HUDEP-2 (cell line): ENCODE measurements at regions not wholly inside any gene's neighbourhood (a gene's known extent, or its start where the extent isn't known, plus 50 kb on each side); places are given as distances from the start of the nearest gene placed in this dataset.

ENCODE experiments used
- DNase-seq, 76 experiments: peaks; one replicate each; lab custom pipeline; 2025; ENCODE audit not compliant: unreplicated experiment in 76 of 76; lab: John Stamatoyannopoulos, UW

DNA sequence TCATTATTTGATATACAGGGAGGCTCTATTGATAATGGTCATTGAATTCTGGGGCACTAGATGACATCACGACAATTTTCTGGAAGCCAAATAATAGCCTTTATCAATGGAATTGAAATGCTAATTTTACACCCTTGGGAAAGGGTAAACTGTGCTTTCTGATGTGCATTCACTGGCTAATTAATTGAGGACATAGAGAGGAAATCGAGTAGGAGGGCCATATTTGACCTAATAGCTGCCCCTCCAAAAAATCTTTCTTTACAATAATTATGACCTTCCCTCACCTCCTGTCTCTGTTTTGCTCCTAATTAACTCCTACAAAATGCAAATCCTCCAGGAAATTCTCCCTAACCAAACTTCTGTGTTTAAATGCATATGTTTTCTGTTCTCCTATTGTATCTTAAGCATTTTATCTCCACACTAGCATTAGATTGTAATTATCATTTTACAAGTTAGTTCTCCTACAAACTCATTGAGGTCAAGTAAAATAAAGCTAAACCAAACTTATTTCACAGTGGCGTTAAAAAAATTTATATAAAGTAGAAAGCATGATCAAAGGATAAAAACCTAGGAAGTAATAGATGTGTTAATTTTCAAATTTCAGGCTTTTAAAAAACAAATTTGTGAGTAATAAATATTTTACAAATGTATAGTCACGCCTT, 1414.0 kb upstream of the AGA start:
- no peak for DNase-seq

DNA sequence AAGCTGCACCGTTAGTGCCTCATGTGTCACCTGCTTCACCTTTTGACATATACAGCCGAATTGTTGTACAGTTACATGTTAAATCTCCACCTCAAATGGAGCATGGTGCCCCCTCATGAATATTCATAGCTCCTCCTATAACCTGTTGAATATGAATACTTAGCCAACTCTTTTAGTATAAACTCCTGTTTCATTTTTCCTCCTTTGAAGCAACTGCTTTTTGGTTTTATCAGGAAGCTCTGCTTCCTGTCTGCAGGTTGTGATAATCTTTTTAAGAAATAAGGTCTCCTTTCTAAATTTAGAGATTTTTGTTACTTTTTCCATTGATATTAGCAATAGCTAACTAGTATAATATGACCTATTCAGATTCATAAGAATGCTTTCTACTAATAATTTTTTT, 1429.2 kb upstream of the AGA start:
- no peak for DNase-seq

DNA sequence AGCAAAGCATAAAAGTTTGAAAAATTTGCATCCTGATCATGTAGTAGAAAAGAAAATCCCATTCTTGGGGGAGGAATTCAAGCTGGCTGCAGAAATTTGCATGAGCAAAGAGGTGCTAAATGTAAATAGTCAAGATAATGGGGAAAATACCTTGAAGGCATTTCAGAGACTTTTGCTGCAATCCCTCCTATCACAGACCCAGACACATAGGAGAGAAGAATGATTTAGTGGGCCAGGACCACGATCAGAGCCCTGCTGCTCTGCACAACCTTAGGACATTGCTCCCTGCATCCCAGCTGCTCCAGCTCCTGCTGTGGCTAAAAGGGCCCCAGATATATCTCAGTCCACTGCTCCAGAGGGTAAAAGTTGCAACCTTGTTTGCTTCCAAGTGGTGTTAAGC, 1439.7 kb upstream of the AGA start:
- no peak for DNase-seq

- no peak for DNase-seq
These were observed 1451.9 kb upstream of the AGA start for GRCh38 chr4:178894126-178894525.

GRCh38 chr4:178899084-178899483, 1456.8 kb upstream of the AGA start:
- no peak for DNase-seq

- DNase-seq = no peak
These were observed 1475.5 kb upstream of the AGA start for GRCh38 chr4:178917756-178918155.

- DNase-seq = no peak
These were observed 1494.9 kb upstream of the AGA start for GRCh38 chr4:178937130-178937529.

DNA sequence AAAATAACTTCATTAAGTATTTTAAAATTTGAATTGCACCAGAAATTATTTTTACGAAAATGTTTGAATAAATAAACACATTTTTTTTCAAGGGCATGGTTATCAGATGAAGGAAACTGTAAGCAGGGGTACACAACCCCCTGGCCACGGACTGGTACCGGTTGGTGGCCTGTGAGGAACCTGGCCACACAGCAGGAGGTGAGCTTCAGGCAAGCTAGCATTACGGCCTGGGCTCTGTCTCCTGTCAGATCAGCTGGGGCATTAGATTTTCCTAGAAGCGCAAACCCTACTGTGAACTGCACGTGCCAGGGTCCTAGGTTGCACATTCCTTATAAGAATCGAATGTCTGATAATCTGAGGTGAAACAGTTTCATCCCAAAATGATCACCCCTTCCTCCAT, 1499.7 kb upstream of the AGA start:
- no peak for DNase-seq

GRCh38 chr4:178953447-178954120, 1511.3 kb upstream of the AGA start:
- no peak for DNase-seq

DNA sequence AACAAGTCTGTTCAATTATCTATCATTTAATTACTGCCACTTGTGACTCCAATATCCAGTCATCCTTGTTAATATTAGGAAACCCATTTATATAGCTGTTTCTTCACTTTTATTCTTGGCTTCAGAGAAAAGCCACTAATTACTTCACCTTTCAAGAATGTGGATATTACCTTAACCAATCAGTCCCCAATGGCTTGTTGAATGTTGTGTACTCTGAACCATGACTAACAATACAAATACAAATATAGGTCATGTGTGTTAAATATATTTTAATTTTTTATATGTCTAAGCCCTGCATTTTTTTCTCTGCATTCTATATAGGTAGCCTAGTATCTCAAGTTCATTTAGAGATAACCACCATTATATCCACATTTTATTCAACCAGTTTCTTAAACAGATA, 1513.4 kb upstream of the AGA start:
- no peak for DNase-seq

DNA sequence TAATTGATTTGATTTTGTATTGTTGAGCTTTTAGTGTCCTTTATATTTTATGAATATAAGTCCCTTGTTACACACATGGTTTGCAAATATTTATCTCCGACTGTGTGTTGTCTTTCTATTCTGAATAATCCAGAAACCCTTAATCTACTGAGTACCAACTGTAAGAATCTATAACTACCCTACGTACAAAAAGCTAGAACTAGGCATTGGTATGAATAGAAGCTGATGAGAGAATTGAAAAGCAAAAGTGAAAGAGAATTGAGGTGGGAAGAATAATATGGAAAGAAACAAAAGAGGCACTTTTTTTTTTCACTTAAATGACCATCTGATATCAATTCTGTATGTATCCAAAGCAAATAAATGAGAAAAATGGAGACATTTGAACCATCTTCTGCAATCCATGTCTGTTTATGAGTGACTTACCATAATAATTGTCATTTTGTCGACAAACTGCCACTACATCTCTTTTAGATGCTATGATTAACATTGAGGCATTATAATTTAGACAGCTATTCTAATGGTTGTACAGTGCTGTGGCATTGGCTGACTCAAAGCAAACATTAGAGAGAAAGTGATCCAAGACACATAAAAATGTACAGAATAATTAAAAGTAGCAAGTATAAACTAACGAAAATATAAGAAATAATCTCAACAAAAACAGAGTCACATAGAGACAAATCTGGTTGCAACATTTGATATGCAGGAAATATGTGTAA, 1516.6 kb upstream of the AGA start:
- no peak for DNase-seq

GRCh38 chr4:178963446-178964045, 1521.3 kb upstream of the AGA start:
- no peak for DNase-seq

DNA sequence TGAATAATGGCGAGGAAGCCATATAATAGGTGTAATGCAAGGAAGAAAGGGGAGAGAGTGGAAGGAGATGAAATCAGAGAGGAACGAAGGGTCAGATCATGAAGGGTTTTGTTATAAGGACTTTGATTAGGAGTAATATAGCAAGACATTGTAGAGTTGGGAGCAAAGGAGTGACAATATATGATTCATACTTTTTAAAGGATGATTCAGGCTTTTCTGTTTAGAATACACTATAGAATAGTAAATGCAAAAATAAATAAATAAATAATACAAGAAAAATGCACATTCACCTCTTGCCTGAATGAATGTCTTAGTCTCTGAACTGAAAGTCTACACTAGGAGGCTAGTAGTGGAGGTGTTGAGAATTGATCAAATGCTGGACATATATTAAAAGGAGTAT, 1524.4 kb upstream of the AGA start:
- DNase-seq = no peak

DNA sequence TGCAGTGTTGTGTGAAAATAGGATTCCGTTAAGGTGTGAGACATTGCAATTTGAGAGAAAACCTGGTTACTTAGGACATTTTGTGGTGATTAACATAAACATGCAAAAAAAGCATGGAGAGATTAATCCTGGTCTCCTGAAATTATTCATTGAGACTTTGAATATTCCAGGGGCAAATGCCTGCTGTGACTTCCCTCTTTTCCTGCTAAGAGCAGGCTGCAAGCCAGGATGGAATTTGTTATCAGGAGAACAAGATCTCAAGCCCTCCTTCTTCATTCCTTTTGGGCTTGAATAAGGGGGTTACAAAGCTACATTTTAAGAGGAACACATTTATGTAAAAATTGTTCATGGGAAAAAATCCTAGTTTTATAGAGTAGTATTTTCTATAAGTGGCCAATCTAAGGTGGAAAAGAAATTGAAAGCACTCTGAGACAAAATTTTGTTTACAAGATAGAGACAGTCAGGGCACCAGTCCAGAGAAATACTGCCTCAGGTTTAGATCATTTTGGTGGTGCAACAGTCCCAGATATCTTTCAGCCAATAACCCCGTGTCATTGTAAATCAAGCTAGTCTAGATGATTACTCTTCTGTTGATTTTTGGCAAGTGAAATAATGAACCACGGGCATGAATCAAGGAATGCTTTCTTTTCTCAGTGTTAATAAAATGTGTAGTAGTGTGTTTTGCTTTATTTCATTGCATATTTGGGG, 1528.3 kb upstream of the AGA start:
- no peak for DNase-seq

DNA sequence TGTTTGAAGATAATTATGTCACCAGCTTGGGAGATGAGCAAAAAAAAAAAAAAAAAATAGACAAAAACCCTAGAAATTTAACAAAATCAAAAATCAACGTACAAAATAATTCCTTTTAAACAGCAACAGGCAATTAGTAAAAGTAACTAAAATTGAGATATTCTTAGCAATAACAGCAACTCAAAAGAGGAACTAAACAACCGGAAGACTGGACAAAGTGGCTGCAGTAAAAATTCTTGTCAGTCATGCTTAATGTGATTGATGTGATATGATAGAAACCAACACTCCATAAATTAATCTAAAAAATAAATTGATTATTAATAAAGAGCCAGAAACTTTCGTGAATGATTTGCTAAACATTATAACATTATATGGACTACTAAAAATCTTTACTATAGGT, 1534.6 kb upstream of the AGA start:
- DNase-seq = no peak

DNA sequence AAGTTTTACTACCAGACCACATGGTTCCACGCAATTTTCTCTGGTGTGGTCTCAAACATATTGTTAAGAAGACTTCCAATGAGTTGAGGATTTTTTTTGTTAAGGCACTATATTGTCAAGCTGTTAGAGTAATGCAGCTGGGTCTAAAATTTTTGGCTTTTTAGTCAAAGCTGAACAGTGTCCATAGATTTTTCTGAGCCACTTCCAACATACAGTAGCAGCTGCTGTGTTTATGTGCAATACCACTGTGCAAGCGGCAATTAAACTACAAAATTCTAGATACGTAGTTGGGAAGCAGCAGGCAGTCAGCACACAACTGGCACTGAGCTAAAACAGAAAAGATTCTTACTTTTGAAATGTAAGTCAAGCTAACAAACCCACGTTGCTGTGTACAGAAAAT, 1551.1 kb upstream of the AGA start:
- no peak for DNase-seq

- no peak for DNase-seq
These were observed 1559.7 kb upstream of the AGA start for GRCh38 chr4:179001918-179002317.

DNA sequence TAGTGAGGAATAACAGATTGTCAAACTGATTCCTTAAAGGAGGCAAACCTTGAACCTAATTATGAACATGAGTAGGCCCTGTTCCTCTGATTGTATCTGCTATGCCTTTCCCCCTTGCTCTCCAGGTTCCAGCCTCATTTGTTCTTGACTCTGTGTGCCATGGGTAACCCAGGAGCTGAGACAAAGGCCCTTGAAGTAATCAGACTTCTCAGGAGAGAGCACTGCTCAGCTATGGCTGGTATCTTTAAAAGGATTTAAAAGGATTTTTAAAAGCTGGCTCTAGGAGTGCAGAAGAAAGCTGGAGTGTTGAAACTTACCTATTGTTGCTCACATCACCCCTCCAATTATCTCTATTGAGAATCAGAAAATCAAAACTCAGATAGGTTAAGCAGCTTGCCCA, 1565.5 kb upstream of the AGA start:
- DNase-seq = no peak

- peak in 1 of 76 experiments; percentile 0 for DNase-seq
These were observed 1575.3 kb upstream of the AGA start for GRCh38 chr4:179017581-179017980.

- DNase-seq = no peak
These were observed 1585.3 kb upstream of the AGA start for GRCh38 chr4:179027569-179027968.

DNA sequence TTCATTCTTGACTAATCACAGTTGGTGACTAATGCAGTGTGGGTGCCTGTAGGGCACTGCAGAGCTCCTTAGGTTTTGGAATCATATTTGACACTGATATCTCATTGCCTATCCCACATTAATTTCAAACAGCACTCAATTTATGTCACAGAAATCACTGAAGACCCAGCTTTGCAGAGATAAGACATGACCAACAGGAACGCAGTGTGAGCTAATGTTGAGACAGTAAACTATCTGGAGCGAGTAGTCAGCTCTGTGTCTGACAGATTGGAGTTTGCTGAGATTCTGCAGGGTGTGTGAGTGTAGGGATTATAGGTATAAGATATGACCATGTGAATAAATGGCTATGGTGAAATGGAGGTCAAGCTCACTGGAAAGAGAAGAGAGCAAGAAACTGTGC, 1586.1 kb upstream of the AGA start:
- DNase-seq = no peak
